HG03442 (cell line): ENCODE measurements at regions not wholly inside any gene's neighbourhood (a gene's known extent, or its start where the extent isn't known, plus 50 kb on each side); places are given as distances from the start of the nearest gene placed in this dataset.

Source experiments
- ATAC-seq: cut with Tn5 transposase; IDR thresholded peaks from one replicate; pipeline ENCODE4 v1.9.1; 2021; ENCODE audit warnings: mild to moderate bottlenecking, moderate library complexity; ENCODE audit not compliant: unreplicated experiment

GRCh38 chr5:2255915-2256690 is 373.4 kb upstream of the IRX4 start:
- no peak for ATAC-seq

- no peak for ATAC-seq
Measured at GRCh38 chr5:2254880-2255750, 372.4 kb upstream of the IRX4 start.

- ATAC-seq, result no peak
Measured at GRCh38 chr5:2254406-2254805, 371.7 kb upstream of the IRX4 start.

- no peak for ATAC-seq
Measured at GRCh38 chr5:2253040-2253975, 370.6 kb upstream of the IRX4 start.

GRCh38 chr5:2251751-2252150 is 369.0 kb upstream of the IRX4 start:
- no peak for ATAC-seq

- no peak for ATAC-seq
Measured at GRCh38 chr5:2251298-2251697, 368.6 kb upstream of the IRX4 start.

GRCh38 chr5:2250365-2250950 is 367.7 kb upstream of the IRX4 start:
- ATAC-seq, result no peak

- ATAC-seq, result no peak
Measured at GRCh38 chr5:2249442-2249841, 366.7 kb upstream of the IRX4 start.

- ATAC-seq, result no peak
Measured at GRCh38 chr5:2249026-2249425, 366.3 kb upstream of the IRX4 start.

- no peak for ATAC-seq
Measured at GRCh38 chr5:2242539-2242938, 359.8 kb upstream of the IRX4 start.

GRCh38 chr5:2241842-2242241 is 359.1 kb upstream of the IRX4 start:
- no peak for ATAC-seq

GRCh38 chr5:2240118-2240904 is 357.6 kb upstream of the IRX4 start:
- ATAC-seq, result no peak

- no peak for ATAC-seq
Measured at GRCh38 chr5:2239201-2239910, 356.6 kb upstream of the IRX4 start.

GRCh38 chr5:2238732-2239131 is 356.0 kb upstream of the IRX4 start:
- ATAC-seq, result no peak

GRCh38 chr5:2227433-2227832 is 344.7 kb upstream of the IRX4 start:
- ATAC-seq, result no peak

GRCh38 chr5:2224689-2225088 is 342.0 kb upstream of the IRX4 start:
- ATAC-seq, result no peak

GRCh38 chr5:2223303-2223702 is 340.6 kb upstream of the IRX4 start:
- ATAC-seq, result no peak

- ATAC-seq, result no peak
Measured at GRCh38 chr5:2222246-2222992, 339.7 kb upstream of the IRX4 start.

GRCh38 chr5:2221450-2221849 is 338.7 kb upstream of the IRX4 start:
- no peak for ATAC-seq
